Natural killer cell (primary cell): ENCODE measurements at regions not wholly inside any gene's neighbourhood (a gene's known extent, or its start where the extent isn't known, plus 50 kb on each side); places are given as distances from the start of the nearest gene placed in this dataset.

Experiments
- ATAC-seq, 3 donors: fragments of 150-1000 bp in 2 of 3; fragments of 200-7000 bp in 1 of 3; cut with Tn5 transposase; 1 replicate in 1 of 3; 2 replicates in 2 of 3; pipeline ENCODE4 v1.10.0; 2021; ENCODE audit warnings: mild to moderate bottlenecking in 2 of 3, moderate library complexity in 2 of 3
- DNase-seq, 2 donors: peaks; one replicate each; pipeline versions ENCODE4 v3.0.0 to v3.0.0-alpha.2; 2013 to 2021; ENCODE audit warnings: mixed read lengths in 1 of 2
- H3K27ac ChIP-seq: one replicate; pipeline ENCODE4 v1.5.1; 2013; ENCODE audit warnings: mild to moderate bottlenecking, low read length
- H3K27me3 ChIP-seq: one replicate; pipeline ENCODE4 v1.6.1; 2013; ENCODE audit warnings: low read length; ENCODE audit not compliant: control insufficient read depth, insufficient read depth
- H3K36me3 ChIP-seq: one replicate; pipeline ENCODE4 v1.6.1; 2013; ENCODE audit warnings: low read length; ENCODE audit not compliant: control insufficient read depth, insufficient read depth
- H3K4me1 ChIP-seq: one replicate; pipeline ENCODE4 v1.6.1; 2013; ENCODE audit warnings: low read length; ENCODE audit not compliant: control insufficient read depth, insufficient read depth
- H3K4me3 ChIP-seq: one replicate; pipeline ENCODE4 v1.5.1; 2013; ENCODE audit warnings: low read length
- H3K9me3 ChIP-seq: one replicate; pipeline ENCODE4 v1.6.1; 2013; ENCODE audit warnings: low read length; ENCODE audit not compliant: control insufficient read depth, insufficient read depth
- H3K27ac Mint-ChIP-seq, 2 donors: one replicate each; pipeline ENCODE4 v1.8.0; 2022; ENCODE audit warnings: mild to moderate bottlenecking in 2 of 2, mixed read lengths in 2 of 2, moderate library complexity in 1 of 2
- H3K27me3 Mint-ChIP-seq, 2 donors: one replicate each; pipeline ENCODE4 v1.8.0; 2022; ENCODE audit warnings: low read depth in 2 of 2, mixed read lengths in 2 of 2
- H3K36me3 Mint-ChIP-seq: one replicate; pipeline ENCODE4 v1.8.0; 2022; ENCODE audit warnings: mixed read lengths
- H3K4me1 Mint-ChIP-seq, 2 donors: one replicate each; pipeline ENCODE4 v1.8.0; 2022; ENCODE audit warnings: mixed read lengths in 2 of 2
- H3K4me3 Mint-ChIP-seq: one replicate; pipeline ENCODE4 v1.8.0; 2022; ENCODE audit warnings: mild to moderate bottlenecking, moderate library complexity, mixed read lengths
- H3K9me3 Mint-ChIP-seq, 2 donors: one replicate each; pipeline ENCODE4 v1.8.0; 2022; ENCODE audit warnings: mixed read lengths in 2 of 2
- WGBS: methylation state at CpG from one replicate; pipeline ENCODE4 v1.1.7; 2013; ENCODE audit warnings: missing lambda C conversion rate; ENCODE audit not compliant: insufficient coverage; 5-methylcytosine and 5-hydroxymethylcytosine counted together
- intact Hi-C: fragments of 100-400 bp; cut with micrococcal nuclease; formaldehyde crosslinking; loops from one replicate; pipeline ENCODE4 v1.14.2; 2022
- TF ChIP-seq, protein P1 (sequence below): fragments of 200-600 bp; IDR thresholded peaks from one replicate; pipeline ENCODE4 v1.8.0; 2022; ENCODE audit warnings: antibody characterized with exemption

DNA sequence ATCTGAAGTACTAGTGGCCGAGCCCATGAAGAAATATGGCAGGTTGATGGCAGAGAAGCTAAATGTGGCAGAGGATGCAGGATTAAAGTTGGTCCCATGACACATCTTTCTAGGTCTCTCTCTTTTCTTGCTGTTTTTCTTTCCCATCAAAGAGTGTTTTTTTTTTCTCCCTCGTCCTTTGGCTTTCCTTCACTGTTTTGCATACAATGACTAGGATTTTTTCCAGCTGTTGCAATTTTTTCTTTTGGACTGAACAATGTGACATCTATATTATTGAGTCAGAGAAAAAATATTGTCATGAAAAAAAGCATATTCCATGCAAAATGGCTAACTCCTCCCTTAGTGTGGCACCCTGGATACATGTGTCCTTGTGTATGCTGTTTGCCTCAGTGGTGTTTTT, 939.5 kb upstream of the FANCL start:
- ATAC-seq = no peak
- H3K27me3 ChIP-seq = no peaks in the 10 kb centered on the region
- H3K36me3 Mint-ChIP-seq = no peaks in the 10 kb centered on the region
- H3K4me1 Mint-ChIP-seq = no peaks in the 10 kb centered on the region
- no peak overlapping the region for H3K27ac Mint-ChIP-seq
- no peaks in the 10 kb centered on the region for H3K27me3 Mint-ChIP-seq
- H3K27ac ChIP-seq = no peak overlapping the region
- intact Hi-C loops = no loop called here
- TF ChIP-seq, protein P1, sequence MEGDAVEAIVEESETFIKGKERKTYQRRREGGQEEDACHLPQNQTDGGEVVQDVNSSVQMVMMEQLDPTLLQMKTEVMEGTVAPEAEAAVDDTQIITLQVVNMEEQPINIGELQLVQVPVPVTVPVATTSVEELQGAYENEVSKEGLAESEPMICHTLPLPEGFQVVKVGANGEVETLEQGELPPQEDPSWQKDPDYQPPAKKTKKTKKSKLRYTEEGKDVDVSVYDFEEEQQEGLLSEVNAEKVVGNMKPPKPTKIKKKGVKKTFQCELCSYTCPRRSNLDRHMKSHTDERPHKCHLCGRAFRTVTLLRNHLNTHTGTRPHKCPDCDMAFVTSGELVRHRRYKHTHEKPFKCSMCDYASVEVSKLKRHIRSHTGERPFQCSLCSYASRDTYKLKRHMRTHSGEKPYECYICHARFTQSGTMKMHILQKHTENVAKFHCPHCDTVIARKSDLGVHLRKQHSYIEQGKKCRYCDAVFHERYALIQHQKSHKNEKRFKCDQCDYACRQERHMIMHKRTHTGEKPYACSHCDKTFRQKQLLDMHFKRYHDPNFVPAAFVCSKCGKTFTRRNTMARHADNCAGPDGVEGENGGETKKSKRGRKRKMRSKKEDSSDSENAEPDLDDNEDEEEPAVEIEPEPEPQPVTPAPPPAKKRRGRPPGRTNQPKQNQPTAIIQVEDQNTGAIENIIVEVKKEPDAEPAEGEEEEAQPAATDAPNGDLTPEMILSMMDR = no peak
- no peak overlapping the region for H3K4me3 Mint-ChIP-seq
- DNase-seq = no peak
- no peaks in the 10 kb centered on the region for H3K4me1 ChIP-seq
- 81% methylated on average over 1 of the region's 2 CpGs for WGBS
- H3K9me3 ChIP-seq = no peaks in the 10 kb centered on the region
- H3K36me3 ChIP-seq = no peaks in the 10 kb centered on the region
- no peaks in the 10 kb centered on the region for H3K9me3 Mint-ChIP-seq
- no peak overlapping the region for H3K4me3 ChIP-seq

DNA sequence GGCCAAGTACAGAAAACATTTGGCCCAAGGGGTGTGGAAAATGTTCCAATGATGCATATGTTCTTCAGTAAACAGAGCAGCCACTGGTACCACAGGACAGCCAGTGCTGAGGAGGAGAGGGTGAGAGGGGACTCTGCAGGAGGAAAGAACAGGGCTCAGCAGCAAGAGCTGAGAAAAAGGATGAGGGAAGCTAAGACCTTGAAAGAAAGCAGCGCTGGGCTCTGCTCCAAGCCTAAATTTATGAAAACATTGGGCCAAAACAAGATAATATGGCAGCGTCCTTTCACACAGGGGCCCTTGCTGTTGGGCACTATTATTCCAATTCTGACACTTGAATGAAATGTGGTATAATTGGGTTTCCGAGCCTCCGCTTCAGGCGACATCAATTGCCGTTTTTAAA, 939.0 kb upstream of the FANCL start:
- Mint-ChIP-seq H3K36me3 (no peaks in the 10 kb centered on the region), H3K27me3 (no peaks in the 10 kb centered on the region), H3K4me3 (no peak overlapping the region), H3K4me1 (no peaks in the 10 kb centered on the region), H3K27ac (no peak overlapping the region), H3K9me3 (no peaks in the 10 kb centered on the region)
- H3K4me1 ChIP-seq = no peaks in the 10 kb centered on the region
- no peak overlapping the region for H3K27ac ChIP-seq
- TF ChIP-seq, protein P1 = no peak
- intact Hi-C loops = no loop called here
- no peak for ATAC-seq
- H3K9me3 ChIP-seq = no peaks in the 10 kb centered on the region
- H3K36me3 ChIP-seq = no peaks in the 10 kb centered on the region
- H3K27me3 ChIP-seq = no peaks in the 10 kb centered on the region
- 90% methylated on average over 6 of the region's 6 CpGs for WGBS
- no peak overlapping the region for H3K4me3 ChIP-seq
- no peak for DNase-seq

DNA sequence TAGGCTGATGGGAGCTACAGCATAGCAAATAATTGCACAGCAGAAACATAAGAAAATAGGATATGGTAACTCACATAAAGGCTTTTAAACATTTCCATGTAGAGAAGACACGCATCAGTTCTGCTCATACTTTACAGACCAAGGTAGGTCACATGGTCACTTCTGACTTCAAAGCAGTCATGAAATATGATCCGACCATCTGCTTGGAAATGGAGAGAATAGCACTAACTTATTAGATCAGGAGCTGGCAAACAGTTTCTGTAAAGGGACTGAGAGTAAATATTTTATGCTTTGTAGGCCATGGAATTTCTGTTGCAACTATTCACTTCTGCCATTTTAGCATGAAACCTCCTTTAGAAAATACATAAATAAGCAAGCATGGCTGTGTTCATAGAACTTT, 936.6 kb upstream of the FANCL start:
- Histone ChIP-seq H3K4me3 (no peak overlapping the region), H3K36me3 (no peaks in the 10 kb centered on the region), H3K9me3 (no peaks in the 10 kb centered on the region), H3K4me1 (no peaks in the 10 kb centered on the region), H3K27me3 (no peaks in the 10 kb centered on the region), H3K27ac (no peak overlapping the region)
- H3K4me1 Mint-ChIP-seq = no peaks in the 10 kb centered on the region
- H3K27me3 Mint-ChIP-seq = no peaks in the 10 kb centered on the region
- peaks cover 0 to 2% of the 10 kb centered on the region in 2 donors for H3K9me3 Mint-ChIP-seq
- TF ChIP-seq, protein P1 = no peak
- DNase-seq (no peak), ATAC-seq (no peak)
- 87% methylated on average over 2 of the region's 2 CpGs for WGBS
- intact Hi-C loops = no loop called here
- no peak overlapping the region for H3K27ac Mint-ChIP-seq
- no peak overlapping the region for H3K4me3 Mint-ChIP-seq
- no peaks in the 10 kb centered on the region for H3K36me3 Mint-ChIP-seq

DNA sequence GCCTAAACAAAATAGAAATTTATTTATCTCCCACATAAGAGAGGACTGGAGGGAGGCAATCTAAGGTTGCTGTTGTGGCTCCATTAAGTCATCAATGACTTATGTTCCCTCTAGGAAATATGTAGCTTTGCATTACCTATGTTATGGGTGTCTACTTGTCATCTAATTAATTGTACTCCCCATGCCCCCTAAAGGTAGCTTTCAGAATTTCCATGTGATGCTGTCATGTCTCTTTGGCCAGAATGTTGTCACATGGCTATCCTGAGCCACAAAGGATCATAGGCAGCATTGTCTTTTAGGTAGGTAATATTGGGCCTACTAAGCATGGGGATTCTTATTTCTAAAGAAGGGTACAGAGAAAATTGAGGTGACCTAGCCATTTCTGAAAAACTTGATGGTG, 935.6 kb upstream of the FANCL start:
- no peak overlapping the region for H3K4me3 Mint-ChIP-seq
- DNase-seq (no peak), ATAC-seq (no peak)
- no peaks in the 10 kb centered on the region for H3K27me3 Mint-ChIP-seq
- H3K9me3 Mint-ChIP-seq = peaks cover 0 to 2% of the 10 kb centered on the region in 2 donors
- Histone ChIP-seq H3K36me3 (no peaks in the 10 kb centered on the region), H3K4me1 (no peaks in the 10 kb centered on the region), H3K4me3 (no peak overlapping the region), H3K27ac (no peak overlapping the region), H3K27me3 (no peaks in the 10 kb centered on the region), H3K9me3 (no peaks in the 10 kb centered on the region)
- H3K36me3 Mint-ChIP-seq = no peaks in the 10 kb centered on the region
- no peaks in the 10 kb centered on the region for H3K4me1 Mint-ChIP-seq
- no peak overlapping the region for H3K27ac Mint-ChIP-seq
- intact Hi-C loops = no loop called here
- TF ChIP-seq, protein P1 = no peak
